GM21515 (cell line): ENCODE measurements at regions not wholly inside any gene's neighbourhood (a gene's known extent, or its start where the extent isn't known, plus 50 kb on each side); places are given as distances from the start of the nearest gene placed in this dataset.
A peak's percentile ranks its signal among the peaks of the same experiment; 100 is the strongest.
"Not testable (repeated sequence)": the region's sequence is repeated elsewhere in the genome, so short reads cannot be mapped to it uniquely, and the experiment has no call there.

Experiments
- ATAC-seq: cut with Tn5 transposase; IDR thresholded peaks from one replicate; pipeline ENCODE4 v1.9.1; 2021; ENCODE audit not compliant: unreplicated experiment

- no peak for ATAC-seq
These were observed 56.2 kb upstream of the ANXA1 start for GRCh38 chr9:73095425-73095824.

DNA sequence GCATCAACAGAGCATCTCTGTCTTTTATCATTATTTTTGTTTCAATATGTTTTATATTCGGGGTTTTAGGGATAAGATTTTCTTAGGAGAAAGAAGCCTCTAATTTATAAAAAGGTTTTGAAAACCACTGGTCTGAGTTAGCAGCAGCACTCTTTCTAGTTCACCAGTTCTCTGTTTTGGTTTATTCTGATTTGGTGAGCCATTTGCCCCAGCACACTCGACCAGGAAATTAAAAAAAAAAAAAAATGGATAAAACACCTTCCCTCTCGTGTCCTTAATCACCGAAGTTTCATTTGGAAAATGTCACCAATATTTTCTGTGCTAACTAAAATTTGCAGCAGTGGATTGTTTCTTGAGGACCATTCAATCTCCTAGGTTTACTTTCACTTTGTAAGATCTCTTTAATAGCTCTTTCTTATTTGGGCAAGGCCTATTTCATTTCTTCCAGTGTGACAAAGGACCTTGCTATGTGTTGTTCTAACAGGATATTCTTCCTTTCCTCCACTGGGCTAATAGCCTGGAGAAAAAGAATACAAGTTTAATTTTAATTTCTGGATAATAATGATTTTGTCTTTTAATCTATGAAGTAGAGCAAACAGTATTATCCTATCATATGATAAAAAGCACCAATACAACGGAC is 57.8 kb upstream of the ANXA1 start:
- ATAC-seq: no peak

- no peak for ATAC-seq
These were observed 58.5 kb upstream of the ANXA1 start for GRCh38 chr9:73093016-73093739.

GRCh38 chr9:73091909-73092308 is 59.8 kb upstream of the ANXA1 start:
- no peak for ATAC-seq

DNA sequence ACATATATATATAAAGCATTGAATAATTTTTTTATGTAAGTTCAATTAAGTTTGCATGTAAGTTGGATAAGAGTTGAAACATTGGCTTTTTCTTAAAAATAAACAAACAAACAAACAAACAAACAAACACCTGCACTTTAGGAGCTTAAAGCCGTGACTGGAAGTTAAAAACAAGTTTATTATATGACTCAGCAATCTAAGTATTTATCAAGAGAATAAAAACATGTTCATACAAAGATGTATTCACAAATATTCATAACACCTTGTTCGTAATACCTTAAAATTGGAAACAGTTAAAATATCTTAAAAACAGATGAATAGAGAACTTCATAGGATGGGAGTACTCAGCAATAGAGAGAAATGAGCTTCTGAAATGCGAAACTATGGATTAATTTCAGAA is 61.5 kb upstream of the ANXA1 start:
- no peak for ATAC-seq

DNA sequence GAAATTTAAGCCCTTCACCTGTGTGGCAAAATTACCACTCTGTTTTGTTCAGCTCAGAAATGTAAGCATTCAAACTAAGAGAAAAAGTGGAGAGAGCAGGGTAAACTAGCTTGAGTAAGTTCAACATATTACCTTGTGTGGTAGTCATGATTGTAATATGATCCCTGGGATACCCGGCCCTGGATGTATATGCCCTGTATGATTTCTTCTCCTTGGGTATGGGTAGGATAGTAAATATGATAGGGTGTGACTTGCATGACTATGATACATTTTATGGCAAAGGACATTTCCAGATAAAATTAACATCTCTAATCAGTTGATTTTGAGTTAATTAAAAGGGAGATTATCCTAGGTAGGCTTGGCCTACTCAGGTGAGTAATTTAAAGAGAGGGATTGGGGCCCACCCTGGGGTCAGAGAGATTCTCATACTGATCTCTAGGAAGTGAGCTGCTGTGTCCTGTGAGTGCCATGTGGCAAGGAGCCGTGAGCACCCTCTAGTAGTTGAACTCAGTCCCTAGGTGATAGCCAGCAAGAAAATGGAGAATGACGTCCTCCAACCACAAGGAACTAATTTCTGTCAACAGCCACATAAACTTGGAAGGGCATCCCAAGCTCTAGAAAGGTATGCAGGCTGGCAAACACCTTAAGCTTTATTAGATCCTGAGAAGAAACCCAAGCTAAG is 62.2 kb upstream of the ANXA1 start:
- no peak for ATAC-seq

DNA sequence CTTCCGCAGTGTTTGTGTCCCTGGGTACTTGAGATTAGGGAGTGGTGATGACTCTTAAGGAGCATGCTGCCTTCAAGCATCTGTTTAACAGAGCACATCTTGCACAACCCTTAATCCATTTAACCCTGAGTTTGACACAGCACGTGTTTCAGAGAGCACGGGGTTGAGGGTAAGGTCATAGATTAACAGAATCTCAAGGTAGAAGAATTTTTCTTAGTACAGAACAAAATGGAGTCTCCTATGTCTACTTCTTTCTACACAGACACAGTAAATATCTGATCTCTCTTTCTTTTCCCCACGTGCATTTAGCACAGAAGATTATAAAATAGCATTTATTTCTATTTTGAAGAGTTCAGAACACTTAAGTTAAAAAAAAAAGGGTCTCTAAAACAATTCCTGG is 63.8 kb upstream of the ANXA1 start:
- ATAC-seq: not testable (repeated sequence)

GRCh38 chr9:73083519-73083918 is 68.1 kb upstream of the ANXA1 start:
- ATAC-seq: no peak

GRCh38 chr9:73081979-73082657 is 69.5 kb upstream of the ANXA1 start:
- peak; percentile 68 for ATAC-seq

- no peak for ATAC-seq
These were observed 71.5 kb upstream of the ANXA1 start for GRCh38 chr9:73080110-73080694.

- no peak for ATAC-seq
These were observed 72.3 kb upstream of the ANXA1 start for GRCh38 chr9:73079326-73079725.

DNA sequence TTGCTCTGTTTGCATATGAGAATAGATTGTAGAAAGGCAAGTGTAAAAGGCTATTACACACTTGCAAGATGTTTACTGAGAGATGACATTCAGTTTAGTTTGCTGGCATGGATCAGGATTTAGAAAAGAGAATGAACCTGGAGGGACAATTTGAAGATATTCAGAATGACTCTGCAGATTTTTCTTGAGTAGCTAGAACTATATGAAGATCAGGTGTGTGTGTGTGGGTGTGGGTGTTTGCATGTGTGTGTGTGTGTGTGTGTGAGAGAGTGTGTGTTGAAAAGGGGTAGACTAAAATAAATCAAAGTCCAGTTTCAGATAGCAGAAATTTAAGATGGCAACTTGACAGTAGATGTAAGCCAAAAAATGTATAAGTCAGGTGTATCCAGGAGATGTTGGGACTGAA is 74.0 kb upstream of the ANXA1 start:
- no peak for ATAC-seq

GRCh38 chr9:73076970-73077369 is 74.7 kb upstream of the ANXA1 start:
- no peak for ATAC-seq

- no peak for ATAC-seq
These were observed 77.4 kb upstream of the ANXA1 start for GRCh38 chr9:73074176-73074708.

DNA sequence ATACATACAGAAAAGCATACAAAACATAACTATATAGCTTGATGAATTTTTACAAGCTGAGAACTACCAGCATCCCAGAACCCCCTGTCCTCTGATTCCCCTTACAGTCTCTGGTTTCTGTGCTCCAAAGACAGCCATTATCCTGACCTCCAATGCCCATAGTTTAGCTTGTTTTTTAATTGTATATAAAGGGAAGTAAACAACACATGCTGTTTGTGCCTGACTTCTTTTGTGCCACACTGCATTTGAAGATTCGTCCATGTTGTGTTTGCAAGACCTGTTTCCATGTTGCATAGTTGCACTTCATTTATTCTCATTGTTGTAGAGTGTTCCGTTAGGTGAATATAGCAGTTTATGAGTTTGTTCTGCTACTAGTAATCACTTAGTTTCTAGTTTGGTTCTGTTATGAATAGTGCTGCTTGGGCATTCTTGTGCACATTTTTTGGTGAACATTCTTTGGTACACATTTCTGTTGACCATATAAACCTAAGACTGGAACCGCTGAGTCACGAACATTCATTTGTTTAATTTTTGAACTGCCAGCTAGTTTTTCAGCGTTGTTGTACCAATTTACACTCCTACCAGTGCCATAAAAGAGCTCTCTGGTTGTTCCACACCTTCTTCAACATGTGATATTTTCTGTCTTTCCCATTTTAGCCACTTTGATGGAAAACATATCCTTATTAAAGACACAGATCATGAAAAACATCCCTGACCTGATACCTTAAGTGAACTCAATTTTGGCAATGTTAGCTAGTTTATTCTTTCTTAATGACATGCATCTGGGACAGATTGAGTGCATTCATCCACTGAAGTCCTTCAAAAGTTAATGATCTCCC is 78.1 kb upstream of the ANXA1 start:
- ATAC-seq: no peak

GRCh38 chr9:73067074-73067473 is 84.6 kb upstream of the ANXA1 start:
- ATAC-seq: no peak

- ATAC-seq: no peak
These were observed 86.2 kb upstream of the ANXA1 start for GRCh38 chr9:73065439-73065838.

GRCh38 chr9:73064315-73064714 is 87.3 kb upstream of the ANXA1 start:
- ATAC-seq: no peak

DNA sequence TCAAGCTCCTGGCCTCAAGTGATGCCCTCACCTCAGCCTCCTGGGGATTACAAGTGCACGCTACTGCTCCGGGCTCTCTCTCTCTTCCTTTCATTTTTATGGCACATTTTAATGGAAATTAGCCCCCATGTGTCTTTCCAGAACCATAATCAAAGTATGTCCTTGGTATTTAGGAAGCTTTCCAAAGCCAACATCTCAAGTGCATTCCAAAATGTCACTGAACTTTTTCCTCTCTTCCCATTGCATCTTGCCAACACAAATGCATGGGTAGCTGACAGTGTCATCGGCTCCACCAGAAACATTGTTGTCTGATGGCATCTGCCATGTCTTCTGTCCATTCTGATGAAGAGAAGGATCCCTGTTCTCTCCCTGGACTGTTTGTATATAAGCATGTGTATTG is 90.5 kb upstream of the ANXA1 start:
- ATAC-seq: no peak

DNA sequence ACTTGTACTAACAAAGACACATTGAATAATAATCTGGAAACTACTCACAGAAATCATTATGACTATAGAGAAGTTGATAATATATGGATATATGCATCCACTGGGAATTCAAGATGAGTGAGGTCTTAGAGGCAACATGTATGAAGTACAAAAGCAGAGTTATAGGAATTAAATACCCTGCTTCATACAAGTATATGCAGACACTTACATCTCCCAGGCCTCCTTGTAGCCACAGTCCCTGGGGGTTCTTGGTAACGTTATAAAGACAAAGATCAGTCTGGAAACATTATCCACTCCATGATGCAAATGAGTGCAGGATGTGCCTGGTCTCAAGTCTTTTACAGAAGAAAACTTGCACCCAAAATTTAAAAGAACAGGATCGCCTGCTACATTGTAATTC is 92.4 kb upstream of the ANXA1 start:
- no peak for ATAC-seq
